GM19239 (cell line): ENCODE measurements at regions not wholly inside any gene's neighbourhood (a gene's known extent, or its start where the extent isn't known, plus 50 kb on each side); places are given as distances from the start of the nearest gene placed in this dataset.

ENCODE experiments used
- DNase-seq: peaks from one replicate; pipeline ENCODE4 v3.0.0; 2011; ENCODE audit warnings: low spot score; ENCODE audit not compliant: insufficient read length
- FAIRE-seq: peaks from 2 replicates; lab custom pipeline; 2011; peaks lifted over from hg19 to GRCh38; lab: Jason Lieb, UNC

DNA sequence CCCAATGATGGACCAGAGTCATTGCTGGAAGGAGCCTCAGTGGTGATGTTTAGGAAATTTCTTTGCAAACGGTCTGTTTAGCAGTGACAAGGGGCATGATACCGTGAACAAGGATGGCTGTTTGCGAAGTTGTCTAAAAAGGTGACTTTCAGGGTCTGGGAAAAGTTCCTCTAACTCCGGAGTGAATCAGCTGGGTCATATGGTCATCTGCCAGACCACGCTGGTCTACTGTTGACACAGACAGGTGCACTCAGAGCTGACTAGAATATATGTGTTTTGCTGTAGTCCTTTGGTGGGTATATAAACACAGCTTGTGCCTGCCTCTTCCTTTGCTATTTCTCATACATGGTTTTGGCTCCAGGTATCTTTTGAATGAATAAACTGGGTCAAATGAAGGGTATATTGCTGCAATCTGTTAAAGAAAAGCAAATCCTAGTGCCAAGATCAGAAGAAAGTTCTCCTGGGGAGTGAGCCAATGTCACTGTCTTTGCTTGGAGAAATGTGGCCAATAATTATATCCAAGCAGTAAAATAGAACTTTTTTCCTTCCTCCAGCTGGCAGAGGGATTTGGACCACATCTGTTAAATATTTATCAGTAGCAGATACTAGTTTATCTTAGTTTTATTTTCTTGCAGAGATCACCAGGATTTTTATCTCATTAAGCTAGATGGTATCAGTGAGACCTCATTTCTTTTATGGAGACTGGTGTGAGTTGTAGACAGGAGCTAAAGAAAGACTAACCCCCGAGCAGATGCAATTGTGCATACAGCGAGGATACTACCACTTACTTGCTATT is 286.0 kb downstream of the TRIB2 start:
- DNase-seq (no peak), FAIRE-seq (no peak)

DNA sequence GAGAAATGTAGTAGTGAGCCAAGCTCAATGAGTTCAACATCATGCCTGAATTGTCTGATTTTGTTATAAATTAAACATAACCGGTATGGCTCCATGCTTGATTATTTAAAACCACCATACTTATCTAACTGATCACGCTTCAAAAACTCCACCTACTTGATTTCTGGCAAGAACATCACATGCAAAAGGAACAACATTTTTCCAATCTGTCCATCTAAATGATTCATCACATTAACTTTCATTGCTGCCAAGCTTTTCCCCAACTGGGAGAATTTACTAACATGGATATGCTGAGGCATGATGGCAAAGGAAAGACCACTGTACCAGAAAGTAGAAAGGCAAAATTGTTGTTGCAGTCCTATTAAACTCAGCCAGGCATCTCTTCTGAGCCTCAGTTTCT is 286.8 kb downstream of the TRIB2 start:
- DNase-seq (no peak), FAIRE-seq (no peak)

DNA sequence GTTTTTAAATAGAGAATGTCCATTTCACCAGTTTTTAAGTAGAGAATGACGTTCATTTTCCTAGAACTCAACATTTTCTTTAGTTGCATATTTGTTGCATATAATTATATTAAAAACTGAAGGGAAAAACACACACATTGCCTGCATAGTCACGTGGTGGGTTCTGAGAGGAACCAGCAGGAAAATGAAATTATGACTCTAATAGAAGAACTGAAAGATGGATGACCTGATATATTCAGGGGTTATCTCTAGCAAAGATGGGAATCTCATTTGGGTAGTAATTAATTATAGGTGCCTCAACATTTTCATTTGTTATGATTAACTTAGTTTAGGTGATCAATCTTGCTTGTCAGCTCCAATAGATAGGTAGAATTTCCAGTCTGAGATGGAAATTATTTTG is 288.3 kb downstream of the TRIB2 start:
- DNase-seq (no peak), FAIRE-seq (no peak)

DNA sequence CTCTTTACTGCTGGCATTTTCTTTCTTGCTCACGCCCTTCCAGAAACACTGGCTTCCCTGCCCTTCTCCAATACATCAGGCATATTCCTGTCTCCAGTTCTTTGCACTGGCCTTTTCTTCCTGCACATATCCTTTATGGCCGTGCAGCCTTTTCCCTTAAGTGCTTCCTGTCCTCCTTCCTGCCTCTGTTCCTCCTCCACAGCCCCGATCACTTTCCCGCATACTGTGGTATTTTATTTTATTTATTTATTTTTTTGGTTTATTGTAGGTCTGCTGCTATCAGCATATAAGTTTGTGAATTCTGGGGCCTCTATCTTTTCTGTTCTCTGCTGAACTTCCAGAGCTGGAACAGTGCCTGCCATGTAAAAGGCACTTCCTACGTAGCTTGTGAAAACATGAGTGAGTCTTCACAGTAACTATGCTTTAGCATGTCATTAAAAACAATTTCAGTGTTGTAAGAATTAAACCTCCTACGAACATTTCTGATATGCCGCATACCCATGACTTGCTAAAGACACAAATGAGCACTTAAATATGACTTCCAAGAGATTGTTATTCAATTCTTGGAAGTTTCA is 289.1 kb downstream of the TRIB2 start:
- DNase-seq (no peak), FAIRE-seq (no peak)

DNA sequence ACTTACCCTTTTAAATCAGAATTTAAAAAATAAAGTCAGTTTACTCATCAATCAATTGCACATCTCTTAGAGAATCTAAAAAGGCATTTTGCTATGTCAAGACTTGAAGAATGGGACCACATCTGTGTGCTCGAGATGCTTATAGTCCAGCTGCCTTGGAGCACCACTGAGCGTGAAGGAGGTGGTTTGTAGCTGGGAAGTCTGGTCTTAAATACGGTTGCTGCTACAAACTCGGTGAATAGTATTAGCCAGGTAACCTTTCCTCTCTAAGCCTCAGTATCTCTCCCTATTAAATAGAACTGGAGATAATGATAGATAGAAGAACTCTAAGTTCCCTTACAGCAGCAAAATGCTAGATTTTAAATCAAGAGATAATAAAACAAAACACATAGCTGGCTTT is 289.7 kb downstream of the TRIB2 start:
- FAIRE-seq, result no peak
- no peak for DNase-seq

DNA sequence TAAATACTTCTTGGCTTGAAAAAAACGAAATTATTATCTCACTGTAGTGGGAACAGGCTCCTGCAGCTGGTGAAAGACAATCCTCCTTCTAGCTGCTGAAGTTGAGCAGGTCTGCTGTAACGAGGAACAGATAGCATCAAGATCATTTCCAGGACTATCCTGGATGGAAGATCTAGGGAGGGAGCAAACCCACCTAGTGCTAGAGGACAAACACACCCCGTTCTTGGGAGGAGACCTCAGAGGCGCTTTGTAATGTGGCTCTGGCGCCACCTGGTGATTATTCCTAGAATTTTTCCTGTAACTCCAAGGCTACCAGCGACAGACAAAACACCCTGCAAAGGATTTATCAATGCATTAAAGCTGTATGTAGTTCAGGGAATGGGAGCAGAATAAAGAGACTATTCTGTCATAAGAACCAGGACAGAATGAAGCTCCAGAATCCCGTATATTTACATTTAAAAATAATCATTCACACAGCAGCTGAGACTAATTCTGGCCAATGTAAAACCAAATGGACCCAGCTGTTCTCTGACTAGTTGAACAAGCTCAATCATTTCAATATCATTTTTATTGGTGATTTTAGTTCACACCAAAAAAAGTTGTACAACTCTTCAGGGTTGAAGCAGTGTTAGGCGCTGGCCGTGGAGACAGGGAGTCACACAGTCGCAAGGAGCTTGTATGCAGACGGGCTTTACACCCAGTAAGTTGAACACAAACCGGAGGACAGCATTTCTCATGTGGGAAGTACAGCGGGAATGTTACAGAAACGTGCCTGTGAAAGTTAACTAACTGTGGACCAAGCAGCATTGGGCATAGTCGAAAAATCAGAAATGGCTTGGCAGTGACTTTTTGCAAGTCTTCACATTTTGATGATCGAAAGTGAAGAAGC is 290.3 kb downstream of the TRIB2 start:
- DNase-seq (peak; percentile 34), FAIRE-seq (no peak)

DNA sequence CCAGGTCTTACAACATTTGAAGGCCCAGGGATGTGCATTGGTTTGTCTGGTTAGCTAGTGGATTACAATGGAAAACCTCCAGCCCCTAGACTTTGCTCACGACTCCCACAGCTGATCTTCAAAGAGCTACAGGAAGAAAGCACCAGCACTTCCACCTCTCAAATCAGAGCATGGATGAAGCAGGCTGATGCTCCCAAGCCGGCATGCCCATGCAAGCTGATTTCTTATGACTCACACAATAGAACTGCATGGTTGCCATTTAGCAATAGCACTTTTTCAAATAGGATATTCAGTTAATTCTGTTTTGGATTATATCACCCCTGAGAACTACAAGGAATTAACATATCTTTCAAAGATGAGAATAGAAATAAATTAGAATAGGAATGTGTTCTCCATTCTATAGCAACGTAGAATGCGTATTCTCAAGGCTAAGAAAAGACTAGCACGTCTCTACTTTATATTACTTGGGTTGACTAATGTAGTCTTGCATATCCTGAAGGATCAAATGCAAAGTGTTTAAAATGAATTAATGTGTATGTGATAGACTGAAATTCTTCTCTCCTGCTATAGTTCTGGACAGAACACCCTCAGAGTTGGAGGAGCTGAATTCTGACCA is 292.4 kb downstream of the TRIB2 start:
- FAIRE-seq (no peak), DNase-seq (no peak)

DNA sequence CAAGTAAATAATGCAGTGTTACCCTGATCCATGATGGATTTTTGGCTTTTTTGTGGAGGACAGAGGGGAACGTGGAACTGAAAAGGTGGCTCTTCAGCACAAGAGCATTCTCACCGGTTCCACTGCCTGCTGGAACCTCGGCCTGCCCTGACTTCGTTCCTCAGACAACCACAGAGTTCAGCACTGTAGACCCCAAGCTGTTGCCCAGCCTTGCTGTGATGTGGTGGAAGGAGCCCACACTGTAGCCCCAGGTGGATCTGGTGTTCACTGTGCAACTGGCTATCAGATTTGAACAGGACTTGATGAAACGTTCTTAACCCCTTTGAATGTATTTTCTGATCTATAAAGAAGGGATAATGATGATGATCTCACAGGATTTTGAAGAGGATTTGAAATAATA is 293.5 kb downstream of the TRIB2 start:
- FAIRE-seq, result no peak
- DNase-seq, result no peak

DNA sequence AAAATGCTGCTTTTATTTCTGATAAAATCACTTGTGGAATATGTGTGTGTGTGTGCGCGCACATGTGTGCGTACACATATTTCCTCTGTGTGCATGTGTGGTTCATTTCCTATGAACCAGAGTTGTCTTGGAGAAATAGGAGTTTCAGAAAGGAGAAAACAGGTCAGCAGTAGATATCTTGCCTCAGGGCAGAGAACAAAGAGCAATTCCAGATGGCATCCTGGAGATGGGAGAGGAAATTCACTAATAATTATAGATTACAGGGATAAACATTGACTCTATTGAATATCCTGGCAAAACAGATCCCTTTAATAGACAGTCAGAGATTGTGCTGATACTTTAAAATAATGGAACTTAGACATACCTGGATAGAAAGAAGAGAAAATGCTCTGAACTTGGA is 298.0 kb downstream of the TRIB2 start:
- DNase-seq, result no peak
- no peak for FAIRE-seq

DNA sequence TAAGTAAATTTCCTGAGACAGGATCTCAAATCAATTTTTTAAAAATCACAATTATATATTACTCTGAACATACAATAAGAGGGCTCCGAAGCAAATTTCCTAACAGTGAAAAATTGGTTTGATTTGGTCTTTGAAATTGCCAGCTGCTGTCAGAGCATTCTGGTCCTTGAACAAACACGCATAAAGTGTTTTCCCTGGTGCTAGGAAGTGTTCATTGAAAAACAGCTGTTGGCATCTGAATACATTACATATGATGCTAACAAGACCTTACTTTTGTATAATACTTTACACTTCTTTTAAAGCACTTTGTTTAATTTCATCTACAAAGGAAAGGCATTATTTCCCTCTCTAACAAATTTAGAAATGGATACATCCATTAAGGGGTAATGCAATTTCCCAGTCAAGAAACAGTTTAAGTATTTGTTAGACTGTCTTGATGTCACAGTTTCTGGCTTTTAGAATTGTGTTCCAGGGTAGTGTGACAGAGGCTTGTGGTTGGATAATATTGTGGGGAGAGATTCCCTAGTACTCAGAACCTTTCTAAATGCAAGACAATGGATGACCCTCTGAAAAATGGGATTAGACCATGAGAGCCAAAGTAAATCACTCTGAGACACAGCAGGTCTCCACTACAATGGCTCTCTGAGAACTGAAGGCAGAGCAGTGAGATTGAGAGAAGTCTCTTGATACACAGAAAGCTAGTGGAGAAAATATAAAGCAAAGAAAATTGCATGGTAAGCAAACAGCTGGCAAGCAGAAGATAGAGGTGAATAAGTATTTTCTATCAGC is 299.0 kb downstream of the TRIB2 start:
- DNase-seq (no peak), FAIRE-seq (no peak)

DNA sequence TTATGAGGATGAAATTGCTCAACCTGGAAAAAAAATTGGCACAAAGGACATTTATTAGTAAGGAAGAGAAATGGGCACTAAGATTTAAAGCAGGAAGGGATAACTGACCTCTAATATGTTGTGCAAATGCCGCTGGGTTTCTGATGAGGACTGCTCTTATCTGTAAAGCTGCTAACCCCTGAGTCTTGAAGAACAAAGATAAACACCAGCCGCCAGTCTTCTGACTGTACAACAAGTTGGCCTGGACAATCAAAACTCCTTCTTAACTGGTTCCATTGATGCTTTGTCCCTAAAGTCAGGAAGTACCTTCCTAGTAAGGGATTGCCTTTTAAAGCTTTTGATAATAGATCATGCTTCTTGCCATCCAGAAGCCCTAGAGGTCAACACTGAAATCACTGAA is 301.8 kb downstream of the TRIB2 start:
- no peak for DNase-seq
- FAIRE-seq, result no peak

DNA sequence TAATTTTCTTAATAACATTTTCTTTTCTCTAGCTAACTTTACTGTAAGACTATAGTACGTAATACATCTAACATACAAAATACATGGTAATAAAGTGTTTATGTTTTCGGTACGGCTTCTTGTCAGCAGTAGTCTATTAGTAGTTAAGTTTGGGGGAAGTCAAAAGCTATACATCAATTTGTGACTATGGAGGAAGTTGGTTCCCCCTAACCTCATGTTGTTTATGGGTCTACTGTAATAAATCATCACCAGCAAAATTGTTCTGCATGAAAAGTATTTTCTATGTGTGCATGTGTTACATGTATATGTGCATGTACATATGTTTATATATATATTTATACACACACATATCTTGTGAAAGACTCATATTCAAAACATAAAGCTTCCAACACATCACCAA is 303.0 kb downstream of the TRIB2 start:
- no peak for DNase-seq
- no peak for FAIRE-seq

DNA sequence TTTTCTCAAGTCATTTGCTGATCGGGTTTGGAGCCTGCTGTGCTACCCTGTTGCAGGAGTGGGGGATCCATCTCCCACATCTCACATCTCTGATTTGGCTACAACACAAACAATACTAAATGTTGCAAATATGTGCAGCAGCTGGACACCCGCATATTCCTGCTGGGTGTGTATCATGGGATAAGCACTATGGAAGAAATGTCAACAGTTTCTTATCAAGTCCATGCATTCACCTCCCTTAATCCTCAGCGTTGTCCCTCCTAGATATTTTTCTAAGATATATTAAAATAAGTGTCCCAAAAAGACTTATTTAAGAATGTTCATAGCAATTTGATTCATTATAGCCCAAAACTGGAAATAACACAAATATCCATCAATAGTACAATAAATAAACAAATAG is 303.7 kb downstream of the TRIB2 start:
- FAIRE-seq (no peak), DNase-seq (no peak)

DNA sequence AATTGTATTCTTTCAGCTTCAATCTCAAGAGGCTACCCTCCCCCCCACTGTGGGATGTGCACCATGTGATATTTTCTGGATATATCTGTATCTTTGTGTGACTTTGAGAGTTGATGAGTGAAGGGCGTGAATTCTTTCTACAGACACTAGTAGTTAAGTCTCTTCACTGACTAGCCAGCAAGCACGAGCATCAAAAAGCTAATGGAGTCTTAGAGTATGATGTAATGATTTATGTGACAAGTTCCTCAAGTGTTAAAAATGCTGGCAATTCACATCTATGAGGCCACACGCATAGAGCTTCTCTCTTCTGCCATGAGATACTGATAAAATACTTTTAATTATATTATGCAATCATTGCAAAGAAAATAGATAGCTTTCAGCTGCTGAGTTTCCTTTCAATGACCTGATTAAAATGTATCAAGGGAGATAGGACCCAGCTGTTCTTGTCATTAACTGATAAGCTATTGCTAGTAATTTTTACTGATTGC is 304.8 kb downstream of the TRIB2 start:
- FAIRE-seq, result no peak
- DNase-seq, result no peak

DNA sequence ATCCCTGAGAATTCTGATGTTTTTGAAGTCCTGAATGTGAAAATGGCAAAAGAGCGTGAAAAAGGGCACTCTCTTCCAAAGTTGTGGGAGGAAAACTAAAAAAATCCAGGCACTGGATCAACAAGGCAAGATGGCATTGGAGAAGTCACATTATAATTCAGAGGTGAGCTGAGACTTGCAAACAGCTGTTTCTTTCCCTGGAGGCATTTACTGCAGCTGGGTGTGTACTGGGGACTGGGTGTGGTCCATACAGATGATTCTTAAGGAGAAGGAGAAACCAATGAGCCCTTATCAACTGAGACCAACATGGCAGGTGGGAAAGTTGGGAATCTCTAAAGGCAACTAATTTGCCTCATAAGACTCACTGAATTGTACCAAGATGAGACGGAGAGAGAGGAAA is 313.9 kb downstream of the TRIB2 start:
- FAIRE-seq (no peak), DNase-seq (no peak)

DNA sequence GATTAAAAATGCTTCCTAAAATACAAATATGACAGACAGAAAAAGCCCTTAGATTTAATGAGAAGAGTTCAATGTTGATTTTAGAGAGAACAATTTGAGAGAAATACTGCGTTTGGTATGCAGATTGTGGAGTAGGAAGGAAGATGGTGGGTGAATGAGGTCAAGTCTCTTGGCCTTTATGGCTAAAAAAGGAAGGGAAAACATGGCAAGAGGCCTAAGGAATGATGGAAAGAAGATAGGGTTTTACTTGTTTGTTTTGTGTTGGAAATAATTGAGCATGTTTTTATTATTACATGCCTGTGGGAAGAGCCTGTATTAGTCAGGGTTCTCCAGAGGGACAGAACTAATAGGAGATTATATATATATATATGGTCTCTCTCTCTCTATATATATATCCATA is 318.1 kb downstream of the TRIB2 start:
- FAIRE-seq (no peak), DNase-seq (no peak)

DNA sequence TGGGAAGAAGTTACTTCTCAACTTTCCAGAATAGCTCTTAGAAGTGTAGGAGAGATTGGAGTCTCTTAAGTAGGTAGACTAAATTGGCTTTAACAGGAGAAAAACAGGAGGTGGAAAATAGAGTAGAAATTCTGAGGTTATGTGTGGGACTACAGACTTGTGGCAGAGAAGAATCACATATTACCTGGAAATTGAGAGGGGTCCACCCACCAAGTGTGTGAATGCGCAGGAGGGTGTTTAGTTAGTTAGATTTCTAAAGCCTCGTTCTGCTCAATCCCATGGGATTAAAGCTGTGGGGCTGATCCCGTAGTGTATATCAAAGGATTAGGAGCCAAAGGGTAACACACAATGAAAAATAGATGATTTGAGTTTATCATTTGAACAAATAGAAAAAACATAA is 319.1 kb downstream of the TRIB2 start:
- FAIRE-seq (no peak), DNase-seq (no peak)

DNA sequence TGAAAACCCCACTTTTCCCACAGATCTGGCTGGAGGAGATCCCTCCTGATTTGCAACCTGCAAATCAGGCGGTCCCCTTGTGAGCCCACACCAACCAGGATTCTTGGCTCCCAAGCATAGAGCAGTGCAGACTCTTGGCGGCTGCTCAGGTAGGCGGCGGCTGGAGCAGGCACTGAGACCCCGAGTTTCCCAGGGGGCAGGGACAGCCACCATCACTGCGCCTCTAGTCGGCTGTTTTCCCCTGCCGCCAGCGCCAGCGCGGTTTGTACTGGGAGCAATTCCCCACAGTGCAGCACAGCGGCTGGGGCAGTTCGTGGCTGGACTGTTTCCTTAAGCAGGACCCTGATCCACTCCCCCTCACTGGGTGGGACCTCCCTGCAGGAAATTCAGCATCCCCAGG is 323.3 kb downstream of the TRIB2 start:
- FAIRE-seq (no peak), DNase-seq (no peak)

DNA sequence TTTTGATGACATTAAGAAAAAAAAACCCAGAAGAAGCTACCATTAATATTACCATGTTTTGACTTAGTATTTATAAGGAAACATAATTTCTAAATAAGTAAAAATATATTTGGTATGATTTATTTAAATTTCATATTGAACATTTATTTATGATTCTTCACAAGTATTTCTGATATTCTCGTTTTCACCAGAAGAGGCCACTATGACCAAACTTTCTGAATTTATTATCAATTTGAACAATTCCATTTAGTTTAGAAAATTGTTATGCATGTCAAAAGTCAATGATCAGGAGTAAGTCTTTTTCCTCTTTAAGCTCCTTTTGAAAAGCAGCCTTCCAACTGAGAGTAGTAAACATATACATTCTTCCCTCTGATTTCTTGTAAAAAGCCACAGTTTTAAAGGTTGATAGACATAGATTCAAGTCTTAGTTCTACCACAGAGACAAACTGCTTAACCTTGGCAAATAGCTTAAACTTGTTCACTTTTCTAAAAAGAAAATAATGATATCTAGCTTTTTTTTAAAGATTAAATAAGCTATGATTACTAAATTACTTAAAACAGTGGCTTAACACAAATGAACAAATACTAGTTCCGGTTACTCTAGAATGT is 329.9 kb downstream of the TRIB2 start:
- no peak for DNase-seq
- peak; percentile 11 for FAIRE-seq
